ENCODE measurements at regions not wholly inside any gene's neighbourhood (a gene's known extent, or its start where the extent isn't known, plus 50 kb on each side); places are given as distances from the start of the nearest gene placed in this dataset.

- no peaks in the 10 kb centered on the region for H4K20me1 ChIP-seq (ENCODE audit: insufficient read depth)
- TF ChIP-seq CTCF (IDR thresholded peaks at IDR 0.05; ENCODE audit: poor library complexity, severe bottlenecking): no peak
- no peak for TF ChIP-seq SMC3 (conservative IDR thresholded peaks at IDR 0.05; ENCODE audit: poor library complexity)
- no peak for TF ChIP-seq RAD21 (conservative IDR thresholded peaks at IDR 0.05)
- no peak for TF ChIP-seq EP300 (conservative IDR thresholded peaks at IDR 0.05; ENCODE audit: poor library complexity, severe bottlenecking)
- TF ChIP-seq MXI1 (conservative IDR thresholded peaks at IDR 0.05; ENCODE audit: poor library complexity, severe bottlenecking): no peak
- no peak for TF ChIP-seq EZH2 (IDR thresholded peaks at IDR 0.05; ENCODE audit: borderline replicate concordance, insufficient read depth, low read length, poor library complexity, severe bottlenecking)
- no peak for TF ChIP-seq TAF1 (IDR thresholded peaks at IDR 0.05; ENCODE audit: low read depth)
- TF ChIP-seq POLR2AphosphoS5 (IDR thresholded peaks at IDR 0.05): no peak
- TF ChIP-seq REST (IDR thresholded peaks at IDR 0.05; ENCODE audit: borderline replicate concordance): no peak
- H3K27me3 ChIP-seq (ENCODE audit: insufficient read depth, low read depth, low read length): no peaks in the 10 kb centered on the region
- H3K4me3 ChIP-seq (ENCODE audit: low read length): no peak overlapping the region
- no peak overlapping the region for H3K27ac ChIP-seq (ENCODE audit: low read length)
- no peaks in the 10 kb centered on the region for H3F3A ChIP-seq (ENCODE audit: insufficient read depth, low read length, poor library complexity, severe bottlenecking)
- no peak overlapping the region for H3K9ac ChIP-seq (ENCODE audit: low read length)
- no peak overlapping the region for H2AFZ ChIP-seq (ENCODE audit: low read depth, low read length)
- H3K9me2 ChIP-seq (ENCODE audit: insufficient read depth, low read length): no peaks in the 10 kb centered on the region
- H3K79me2 ChIP-seq (replicated peaks; ENCODE audit: insufficient read depth, low read length): no peaks in the 10 kb centered on the region
- H3K9me3 ChIP-seq (ENCODE audit: low read length): no peaks in the 10 kb centered on the region
- no peak overlapping the region for H3K4me2 ChIP-seq (ENCODE audit: low read length)
- no peaks in the 10 kb centered on the region for H3K36me3 ChIP-seq (ENCODE audit: insufficient read depth, low read length)
Observed at GRCh38 chrX:10819973-10820372, 199.6 kb upstream of the MID1 start.

GRCh38 chrX:10821293-10821692 is 200.9 kb upstream of the MID1 start:
- Histone ChIP-seq H3K27ac (ENCODE audit: low read length) (no peak overlapping the region), H3K9ac (ENCODE audit: low read length) (no peak overlapping the region), H3K36me3 (ENCODE audit: insufficient read depth, low read length) (no peaks in the 10 kb centered on the region), H3K79me2 (replicated peaks; ENCODE audit: insufficient read depth, low read length) (no peaks in the 10 kb centered on the region), H3K27me3 (ENCODE audit: insufficient read depth, low read depth, low read length) (no peaks in the 10 kb centered on the region), H2AFZ (ENCODE audit: low read depth, low read length) (no peak overlapping the region), H3K9me2 (ENCODE audit: insufficient read depth, low read length) (no peaks in the 10 kb centered on the region), H3K4me3 (ENCODE audit: low read length) (no peak overlapping the region), H3K9me3 (ENCODE audit: low read length) (no peaks in the 10 kb centered on the region), H3F3A (ENCODE audit: insufficient read depth, low read length, poor library complexity, severe bottlenecking) (no peaks in the 10 kb centered on the region), H4K20me1 (ENCODE audit: insufficient read depth) (no peaks in the 10 kb centered on the region), H3K4me2 (ENCODE audit: low read length) (no peak overlapping the region)
- TF ChIP-seq CTCF (IDR thresholded peaks at IDR 0.05; ENCODE audit: poor library complexity, severe bottlenecking): no peak
- no peak for TF ChIP-seq REST (IDR thresholded peaks at IDR 0.05; ENCODE audit: borderline replicate concordance)
- TF ChIP-seq EP300 (conservative IDR thresholded peaks at IDR 0.05; ENCODE audit: poor library complexity, severe bottlenecking): no peak
- TF ChIP-seq RAD21 (conservative IDR thresholded peaks at IDR 0.05): no peak
- no peak for TF ChIP-seq MXI1 (conservative IDR thresholded peaks at IDR 0.05; ENCODE audit: poor library complexity, severe bottlenecking)
- no peak for TF ChIP-seq SMC3 (conservative IDR thresholded peaks at IDR 0.05; ENCODE audit: poor library complexity)
- TF ChIP-seq TAF1 (IDR thresholded peaks at IDR 0.05; ENCODE audit: low read depth): no peak
- TF ChIP-seq POLR2AphosphoS5 (IDR thresholded peaks at IDR 0.05): no peak
- no peak for TF ChIP-seq EZH2 (IDR thresholded peaks at IDR 0.05; ENCODE audit: borderline replicate concordance, insufficient read depth, low read length, poor library complexity, severe bottlenecking)

All from neural cell (in vitro differentiated cells).